ENCODE measurements at regions not wholly inside any gene's neighbourhood (a gene's known extent, or its start where the extent isn't known, plus 50 kb on each side); places are given as distances from the start of the nearest gene placed in this dataset.

GRCh38 chr3:157614896-157615295 is 111.7 kb upstream of the VEPH1 start:
- no peak overlapping the region for H3K4me3 ChIP-seq
- no peaks in the 10 kb centered on the region for H3K27me3 ChIP-seq
- H3K36me3 ChIP-seq = no peaks in the 10 kb centered on the region
- no peak for ATAC-seq
- no peaks in the 10 kb centered on the region for H3K9me3 ChIP-seq
- no peak overlapping the region for H3K27ac ChIP-seq
- WGBS, 2 donors (ENCODE audit: low coverage in 1 of 2) = 57 to 75% methylated on average over 2 of the region's 2 CpGs
- no peak for TF ChIP-seq POLR2A (IDR thresholded peaks at IDR 0.05)
- TF ChIP-seq EP300 (IDR thresholded peaks at IDR 0.05) = no peak
- TF ChIP-seq POLR2AphosphoS5 (IDR thresholded peaks at IDR 0.05) = no peak
- TF ChIP-seq CTCF (IDR thresholded peaks at IDR 0.05) = no peak
- H3K4me1 ChIP-seq = peaks cover 0 to 6% (median 0%) of the 10 kb centered on the region in 3 donors

- H3K27ac ChIP-seq = no peak overlapping the region
- H3K4me1 ChIP-seq = peaks cover 0 to 2% (median 0%) of the 10 kb centered on the region in 3 donors
- TF ChIP-seq POLR2AphosphoS5 (IDR thresholded peaks at IDR 0.05) (no peak), POLR2A (IDR thresholded peaks at IDR 0.05) (no peak), EP300 (IDR thresholded peaks at IDR 0.05) (no peak), CTCF (IDR thresholded peaks at IDR 0.05) (no peak)
- no peaks in the 10 kb centered on the region for H3K9me3 ChIP-seq
- no peak overlapping the region for H3K4me3 ChIP-seq
- no peaks in the 10 kb centered on the region for H3K36me3 ChIP-seq
- WGBS, 2 donors (ENCODE audit: low coverage in 1 of 2) = 88 to 100% methylated on average over 2 to 4 of the region's 4 CpGs
- no peak for ATAC-seq
- no peaks in the 10 kb centered on the region for H3K27me3 ChIP-seq
Measured at GRCh38 chr3:157611536-157612076, 108.4 kb upstream of the VEPH1 start.

- Histone ChIP-seq H3K27me3 (no peaks in the 10 kb centered on the region), H3K4me3 (no peak overlapping the region), H3K4me1 (peaks cover 0 to 6% (median 0%) of the 10 kb centered on the region in 3 donors), H3K36me3 (no peaks in the 10 kb centered on the region), H3K27ac (no peak overlapping the region), H3K9me3 (no peaks in the 10 kb centered on the region)
- no peak for TF ChIP-seq POLR2AphosphoS5 (IDR thresholded peaks at IDR 0.05)
- TF ChIP-seq CTCF (IDR thresholded peaks at IDR 0.05) = no peak
- no peak for TF ChIP-seq EP300 (IDR thresholded peaks at IDR 0.05)
- no peak for TF ChIP-seq POLR2A (IDR thresholded peaks at IDR 0.05)
- 92 to 97% methylated on average over 3 to 4 of the region's 7 CpGs for WGBS, 2 donors (ENCODE audit: low coverage in 1 of 2)
- ATAC-seq = no peak
Measured at GRCh38 chr3:157610876-157611535, 107.8 kb upstream of the VEPH1 start.

GRCh38 chr3:157607826-157608405 is 104.7 kb upstream of the VEPH1 start:
- Histone ChIP-seq H3K27ac (no peak overlapping the region), H3K9me3 (no peaks in the 10 kb centered on the region), H3K4me3 (no peak overlapping the region), H3K27me3 (no peaks in the 10 kb centered on the region), H3K4me1 (peaks cover 0 to 6% (median 0%) of the 10 kb centered on the region in 3 donors), H3K36me3 (no peaks in the 10 kb centered on the region)
- WGBS, 2 donors (ENCODE audit: low coverage in 1 of 2) = 65 to 87% methylated on average over 5 to 6 of the region's 9 CpGs
- TF ChIP-seq EP300 (IDR thresholded peaks at IDR 0.05) = no peak
- no peak for TF ChIP-seq POLR2A (IDR thresholded peaks at IDR 0.05)
- TF ChIP-seq POLR2AphosphoS5 (IDR thresholded peaks at IDR 0.05) = no peak
- TF ChIP-seq CTCF (IDR thresholded peaks at IDR 0.05) = no peak
- no peak for ATAC-seq

GRCh38 chr3:157606852-157607197 is 103.6 kb upstream of the VEPH1 start:
- Histone ChIP-seq H3K27ac (no peak overlapping the region), H3K4me3 (no peak overlapping the region), H3K4me1 (peaks cover 0 to 6% (median 0%) of the 10 kb centered on the region in 3 donors), H3K36me3 (no peaks in the 10 kb centered on the region), H3K27me3 (no peaks in the 10 kb centered on the region), H3K9me3 (no peaks in the 10 kb centered on the region)
- no peak for ATAC-seq
- TF ChIP-seq CTCF (IDR thresholded peaks at IDR 0.05) = no peak
- no peak for TF ChIP-seq POLR2AphosphoS5 (IDR thresholded peaks at IDR 0.05)
- no peak for TF ChIP-seq EP300 (IDR thresholded peaks at IDR 0.05)
- no peak for TF ChIP-seq POLR2A (IDR thresholded peaks at IDR 0.05)
- 65% methylated on average over 4 of the region's 4 CpGs for WGBS, 2 donors (ENCODE audit: low coverage in 1 of 2)

Measured in gastroesophageal sphincter (tissue), 4 donors.